Left colon (tissue), 2 donors: ENCODE measurements at regions not wholly inside any gene's neighbourhood (a gene's known extent, or its start where the extent isn't known, plus 50 kb on each side); places are given as distances from the start of the nearest gene placed in this dataset.
"Not testable (repeated sequence)": the region's sequence is repeated elsewhere in the genome, so short reads cannot be mapped to it uniquely, and the experiment has no call there.

Experiments used
- ATAC-seq: fragments of 200-7000 bp; cut with Tn5 transposase; one replicate; pipeline ENCODE4 v1.9.1; 2020; ENCODE audit warnings: mild to moderate bottlenecking, moderate library complexity
- DNase-seq, 2 donors: peaks; one replicate each; pipeline ENCODE4 v3.0.0-alpha.2; 2020
- intact Hi-C, 2 donors: fragments of 100-400 bp; cut with DNase I in 1 of 2; cut with micrococcal nuclease in 1 of 2; formaldehyde crosslinking; loops; one replicate each; pipeline versions ENCODE4 v1.11.2 to v1.14.0; 2022; cut with DNase I, micrococcal nuclease
- donor health status: DM: no; HTN: no; CAD: no.
- donor health status: DM: yes; HTN: yes; CAD: no.

DNA sequence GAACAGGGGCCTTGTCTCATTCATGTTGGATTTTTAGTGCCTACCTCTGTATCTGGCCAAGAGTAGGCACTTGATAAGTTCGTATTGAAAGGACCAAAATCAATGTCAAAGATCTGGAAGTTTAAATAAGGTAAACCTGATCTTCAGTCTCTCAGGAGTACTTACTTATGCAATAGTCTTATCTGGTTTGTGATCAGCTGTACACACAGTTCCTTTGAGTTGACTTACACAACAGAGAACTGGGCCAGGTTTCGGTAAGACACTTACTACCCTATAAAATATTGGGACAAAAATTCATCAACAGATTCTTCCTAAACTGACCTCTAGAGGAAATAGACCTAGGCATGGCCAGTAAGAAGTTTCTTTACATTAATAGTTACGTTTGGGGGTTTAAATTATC, 113.6 kb upstream of the NXPH2 start:
- ATAC-seq (no peak), DNase-seq (no peak)
- intact Hi-C loops = no loop called here

GRCh38 chr2:138881126-138881525, 100.9 kb upstream of the NXPH2 start:
- intact Hi-C loops = no loop called here
- no peak for DNase-seq
- ATAC-seq = no peak

GRCh38 chr2:138879931-138880330, 99.7 kb upstream of the NXPH2 start:
- intact Hi-C loops = no loop called here
- ATAC-seq = no peak
- DNase-seq = no peak

- intact Hi-C loops = no loop called here
- ATAC-seq = no peak
- DNase-seq = no peak
Observed at GRCh38 chr2:138877421-138877820, 97.2 kb upstream of the NXPH2 start.

DNA sequence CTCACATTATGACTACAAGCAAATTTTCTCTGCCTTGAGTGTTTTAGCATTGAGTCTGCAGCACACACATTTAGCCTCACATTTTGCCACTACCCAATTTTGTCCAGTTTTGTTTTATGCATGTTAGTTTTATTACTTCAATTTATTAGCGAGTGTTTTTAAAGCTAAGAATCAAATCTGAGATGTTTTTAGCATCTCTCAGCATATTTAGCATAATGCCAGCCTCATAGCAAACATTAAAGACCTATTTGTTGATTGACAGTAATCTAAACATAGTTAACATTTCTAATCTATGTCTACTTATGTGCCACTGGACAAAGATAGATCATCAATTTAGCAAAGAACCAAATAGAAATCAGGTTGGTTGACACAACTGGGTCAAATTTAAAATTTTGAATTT, 94.1 kb upstream of the NXPH2 start:
- intact Hi-C loops = no loop called here
- no peak for ATAC-seq
- no peak for DNase-seq

GRCh38 chr2:138872116-138872515, 91.9 kb upstream of the NXPH2 start:
- DNase-seq, ATAC-seq, intact Hi-C loops: not testable (repeated sequence)

- intact Hi-C loops = no loop called here
- DNase-seq = no peak
- no peak for ATAC-seq
Observed at GRCh38 chr2:138871312-138871711, 91.1 kb upstream of the NXPH2 start.

GRCh38 chr2:138867341-138867740, 87.2 kb upstream of the NXPH2 start:
- intact Hi-C loops = no loop called here
- ATAC-seq = no peak
- no peak for DNase-seq

DNA sequence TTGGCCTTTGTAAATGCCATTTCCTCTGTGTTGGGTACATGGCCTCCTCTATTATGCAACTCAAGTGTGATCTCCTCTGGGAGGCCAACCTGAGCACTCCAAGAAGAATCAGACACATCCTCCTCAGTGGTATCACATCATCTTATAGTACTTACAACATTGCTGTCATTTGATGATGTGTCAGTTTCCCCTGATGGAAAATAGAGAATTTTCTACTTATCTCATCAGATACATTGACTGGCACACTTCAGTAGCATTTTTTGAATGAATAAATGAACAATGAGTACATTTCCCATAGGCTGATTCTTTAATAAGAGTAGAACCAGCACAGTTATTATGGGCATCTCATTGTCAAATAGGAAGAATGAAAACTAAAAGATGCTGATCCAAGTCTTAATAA, 86.6 kb upstream of the NXPH2 start:
- DNase-seq (no peak), ATAC-seq (no peak)
- intact Hi-C loops = no loop called here

GRCh38 chr2:138853761-138854160, 73.6 kb upstream of the NXPH2 start:
- no peak for DNase-seq
- intact Hi-C loops = no loop called here
- no peak for ATAC-seq

DNA sequence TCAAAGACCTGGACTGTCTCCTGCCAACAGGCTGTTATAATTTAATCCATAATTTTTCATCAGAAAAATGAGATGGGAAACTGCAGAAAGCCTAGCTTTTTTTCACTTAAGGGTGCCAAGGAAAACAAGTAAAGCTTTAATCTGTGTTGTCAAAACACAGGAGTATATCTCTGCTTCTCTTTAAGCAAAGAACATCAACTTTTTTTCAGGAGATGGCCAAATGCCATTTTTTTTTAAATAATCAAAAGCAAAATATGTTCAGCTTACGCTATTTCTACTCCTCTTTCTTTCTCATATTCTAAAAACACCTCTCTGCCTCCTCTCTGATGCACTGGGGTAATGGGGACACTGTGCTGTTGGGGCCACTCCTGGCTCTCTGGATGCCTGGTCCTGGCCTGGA, 73.1 kb upstream of the NXPH2 start:
- intact Hi-C loops = no loop called here
- ATAC-seq = no peak
- DNase-seq = no peak

GRCh38 chr2:138846216-138846821, 66.1 kb upstream of the NXPH2 start:
- no peak for DNase-seq
- intact Hi-C loops = no loop called here

GRCh38 chr2:138842341-138842740, 62.2 kb upstream of the NXPH2 start:
- intact Hi-C loops = no loop called here
- DNase-seq = no peak
- no peak for ATAC-seq

More at GRCh38 chr2:138846216-138846821, 66.1 kb upstream of the NXPH2 start:
- ATAC-seq = no peak

DNA sequence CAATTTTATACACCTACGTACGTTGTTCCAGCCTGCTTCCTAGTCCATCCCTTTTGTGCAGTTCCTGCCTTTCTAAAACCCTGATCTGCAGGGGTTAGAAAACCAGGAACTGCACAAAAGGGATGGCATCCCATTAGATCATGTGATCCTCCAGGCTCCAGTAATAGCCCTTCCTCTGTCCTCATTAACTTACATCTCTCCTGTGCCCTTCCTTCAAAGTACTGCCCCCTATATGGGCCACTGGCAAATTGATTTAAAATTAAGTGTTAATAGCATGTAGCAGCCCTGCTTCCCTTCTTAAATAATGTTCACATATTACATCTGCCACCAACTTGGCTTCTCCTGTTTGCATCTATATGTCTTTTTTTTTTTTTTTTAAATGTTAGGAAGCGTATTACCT, 61.3 kb upstream of the NXPH2 start:
- ATAC-seq = no peak
- intact Hi-C loops = no loop called here

DNA sequence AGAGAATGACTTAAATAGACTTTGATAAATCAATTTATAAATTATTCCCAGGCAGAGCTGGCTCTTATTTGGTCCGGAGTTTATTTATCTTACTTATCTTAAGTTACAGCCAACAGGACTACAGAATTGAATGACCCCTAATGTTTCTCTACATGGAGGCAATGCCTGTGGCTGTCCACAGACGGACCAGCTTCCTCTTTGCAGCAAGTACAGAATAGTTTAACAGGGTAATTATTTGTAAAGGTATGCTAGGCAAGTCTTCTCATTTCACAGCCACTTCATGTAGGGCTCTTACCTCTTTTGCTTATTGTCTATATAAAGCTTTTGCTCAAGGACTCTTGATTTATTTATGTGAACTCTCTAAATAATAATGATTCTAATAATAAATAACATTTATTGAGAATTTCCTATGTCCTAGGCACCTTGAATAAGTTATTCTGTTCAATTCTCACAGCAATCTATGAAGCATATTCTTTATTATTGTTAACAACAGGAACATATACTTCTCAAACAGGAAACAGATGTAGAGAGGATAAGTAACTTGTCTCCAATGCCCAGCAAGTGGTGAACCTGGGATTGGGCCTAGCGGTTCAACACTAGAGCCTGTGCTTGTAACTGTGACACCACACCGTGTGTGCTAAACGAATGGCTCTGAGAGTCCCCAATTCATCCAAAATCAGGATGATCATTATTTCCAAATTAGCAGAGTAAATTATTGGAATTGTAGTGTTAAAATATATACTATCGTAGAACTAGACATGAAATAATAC, 58.8 kb upstream of the NXPH2 start:
- ATAC-seq = no peak
- no peak for DNase-seq
- intact Hi-C loops = no loop called here

More for the DNA sequence above, 61.3 kb upstream of the NXPH2 start:
- DNase-seq = no peak

DNA sequence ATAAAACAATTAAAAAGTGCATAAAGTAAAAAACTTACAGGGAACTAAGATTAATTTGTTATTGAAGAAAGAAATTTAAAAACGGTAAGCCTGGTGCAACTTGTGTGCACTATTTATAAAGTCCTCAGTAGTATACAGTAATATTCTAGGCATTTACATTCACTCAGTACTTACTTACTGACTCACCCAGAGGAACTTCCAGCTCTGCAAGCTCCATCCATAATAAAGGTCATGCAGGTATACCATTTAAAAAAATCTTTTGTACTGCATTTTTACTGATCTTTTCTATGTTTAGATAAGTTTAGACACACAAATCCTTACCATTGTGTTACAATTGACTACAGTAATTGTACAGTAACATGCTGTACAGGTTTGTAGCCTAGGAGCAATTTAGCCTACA, 51.5 kb upstream of the NXPH2 start:
- intact Hi-C loops = no loop called here
- no peak for ATAC-seq
- no peak for DNase-seq

DNA sequence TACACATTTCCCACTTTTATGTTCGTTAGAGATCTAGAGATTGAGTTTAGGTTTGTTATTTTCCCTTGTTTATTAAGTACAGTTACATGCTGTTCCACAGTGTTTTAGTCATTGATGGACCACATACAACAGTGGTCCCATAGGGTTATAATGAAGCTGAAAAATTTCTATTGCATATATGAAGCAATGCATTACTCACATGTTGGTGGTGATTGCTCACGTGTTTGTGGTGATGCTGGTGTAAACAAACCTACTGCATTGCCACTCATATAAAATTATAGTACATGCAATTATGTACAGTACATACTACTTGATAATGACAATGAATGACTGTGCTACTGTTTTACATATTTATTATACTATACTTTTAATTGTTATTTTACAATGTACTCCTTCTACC, 51.0 kb upstream of the NXPH2 start:
- ATAC-seq = no peak
- intact Hi-C loops = no loop called here

DNA sequence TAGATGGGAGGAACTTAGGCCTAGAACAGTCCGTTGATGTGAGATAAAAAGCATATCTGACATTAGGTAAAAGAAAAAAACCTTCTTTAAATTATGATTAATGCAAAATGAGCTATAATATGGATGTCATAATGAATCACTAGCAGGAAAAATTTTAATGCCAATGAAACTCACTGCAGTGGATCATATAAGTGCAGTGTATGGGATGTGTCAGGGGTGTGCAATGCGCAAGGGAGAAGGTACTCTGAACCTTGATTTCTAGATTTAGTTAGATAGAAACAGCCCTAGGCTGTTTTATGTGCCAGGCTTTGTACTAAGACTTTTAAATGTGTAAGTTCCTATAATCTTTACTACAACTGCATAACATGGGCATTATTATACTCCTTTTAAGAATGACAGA, 50.4 kb upstream of the NXPH2 start:
- DNase-seq = no peak
- no peak for ATAC-seq
- intact Hi-C loops = no loop called here

More for the DNA sequence above, 51.0 kb upstream of the NXPH2 start:
- no peak for DNase-seq
